ENCODE measurements at regions not wholly inside any gene's neighbourhood (a gene's known extent, or its start where the extent isn't known, plus 50 kb on each side); places are given as distances from the start of the nearest gene placed in this dataset.
A peak's percentile ranks its signal among the peaks of the same experiment; 100 is the strongest.

DNA sequence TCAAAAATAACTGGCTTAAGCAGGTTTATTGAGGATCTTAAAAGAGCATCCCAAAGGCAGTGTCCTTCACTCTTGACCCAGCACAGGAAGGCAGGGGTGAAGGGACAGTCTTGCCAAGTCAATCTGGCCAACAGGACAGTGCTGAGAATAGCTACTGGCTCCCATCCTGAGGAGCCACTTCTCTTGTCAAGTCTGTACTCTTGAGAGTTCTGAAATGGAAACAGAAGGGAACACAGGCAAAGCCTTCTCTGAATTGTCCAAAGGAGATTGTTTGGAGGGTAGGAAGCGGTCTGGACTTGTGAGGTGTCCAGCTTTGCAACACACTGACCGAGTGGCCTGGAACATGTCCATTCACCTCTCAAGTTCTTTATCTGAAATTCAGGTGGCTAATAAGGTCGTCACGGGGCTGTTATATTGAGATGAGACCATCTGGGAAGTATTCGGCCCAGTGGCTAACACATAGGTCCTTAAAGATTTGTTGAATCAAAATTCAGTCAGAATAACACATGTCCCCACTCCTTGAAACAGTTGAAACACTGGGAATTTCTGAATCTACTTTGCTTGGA is 99.5 kb upstream of the FHL2 start:
- H3K27ac ChIP-seq (replicated peaks) = peak overlapping the region; percentile 95
- no peaks in the 10 kb centered on the region for H3K36me3 ChIP-seq
- intact Hi-C loops (cut with micrococcal nuclease) = loop anchor here (10.0 kb wide), 1 partner anchor 64 kb away; no protein-coding TSS in a partner anchor
- TF ChIP-seq, protein P1, sequence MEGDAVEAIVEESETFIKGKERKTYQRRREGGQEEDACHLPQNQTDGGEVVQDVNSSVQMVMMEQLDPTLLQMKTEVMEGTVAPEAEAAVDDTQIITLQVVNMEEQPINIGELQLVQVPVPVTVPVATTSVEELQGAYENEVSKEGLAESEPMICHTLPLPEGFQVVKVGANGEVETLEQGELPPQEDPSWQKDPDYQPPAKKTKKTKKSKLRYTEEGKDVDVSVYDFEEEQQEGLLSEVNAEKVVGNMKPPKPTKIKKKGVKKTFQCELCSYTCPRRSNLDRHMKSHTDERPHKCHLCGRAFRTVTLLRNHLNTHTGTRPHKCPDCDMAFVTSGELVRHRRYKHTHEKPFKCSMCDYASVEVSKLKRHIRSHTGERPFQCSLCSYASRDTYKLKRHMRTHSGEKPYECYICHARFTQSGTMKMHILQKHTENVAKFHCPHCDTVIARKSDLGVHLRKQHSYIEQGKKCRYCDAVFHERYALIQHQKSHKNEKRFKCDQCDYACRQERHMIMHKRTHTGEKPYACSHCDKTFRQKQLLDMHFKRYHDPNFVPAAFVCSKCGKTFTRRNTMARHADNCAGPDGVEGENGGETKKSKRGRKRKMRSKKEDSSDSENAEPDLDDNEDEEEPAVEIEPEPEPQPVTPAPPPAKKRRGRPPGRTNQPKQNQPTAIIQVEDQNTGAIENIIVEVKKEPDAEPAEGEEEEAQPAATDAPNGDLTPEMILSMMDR (IDR thresholded peaks at IDR 0.05; ENCODE audit: borderline replicate concordance) = no peak
- DNase-seq = peak; percentile 41
- peak overlapping the region; percentile 24 for H3K4me3 ChIP-seq
- peaks cover 24% of the 10 kb centered on the region for H3K9me3 ChIP-seq (replicated peaks)
- peaks cover 47% of the 10 kb centered on the region for H3K4me1 ChIP-seq
- no peaks in the 10 kb centered on the region for H3K27me3 ChIP-seq (ENCODE audit: low read depth)

DNA sequence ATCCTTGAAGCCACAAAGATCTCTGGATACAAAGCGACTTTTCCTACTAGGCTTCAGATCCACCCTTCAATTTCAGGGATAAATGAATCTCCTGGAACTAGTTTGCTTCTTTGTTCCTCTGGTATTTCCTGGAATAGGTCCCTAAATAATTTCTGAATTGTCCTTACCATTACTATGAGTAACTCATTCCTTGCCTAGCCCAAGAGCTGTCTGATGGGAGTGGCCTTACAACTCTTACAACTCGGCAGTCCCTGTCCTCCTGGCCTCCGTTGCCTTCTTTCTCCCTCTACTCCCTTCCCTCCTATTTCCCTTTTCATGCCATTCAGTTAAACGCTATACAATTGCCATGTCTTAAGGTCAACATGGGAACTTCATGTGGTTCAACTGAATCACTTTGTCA is 98.2 kb upstream of the FHL2 start:
- H3K27me3 ChIP-seq (ENCODE audit: low read depth) = no peaks in the 10 kb centered on the region
- peaks cover 32% of the 10 kb centered on the region for H3K9me3 ChIP-seq (replicated peaks)
- H3K4me1 ChIP-seq = peaks cover 46% of the 10 kb centered on the region
- intact Hi-C loops (cut with micrococcal nuclease) = loop anchor here (10.0 kb wide), 1 partner anchor 62 kb away; no protein-coding TSS in a partner anchor
- no peak for DNase-seq
- H3K36me3 ChIP-seq = peaks cover 3% of the 10 kb centered on the region
- no peak overlapping the region for H3K4me3 ChIP-seq
- H3K27ac ChIP-seq (replicated peaks) = peak overlapping the region; percentile 95
- TF ChIP-seq, protein P1 (IDR thresholded peaks at IDR 0.05; ENCODE audit: borderline replicate concordance) = no peak

DNA sequence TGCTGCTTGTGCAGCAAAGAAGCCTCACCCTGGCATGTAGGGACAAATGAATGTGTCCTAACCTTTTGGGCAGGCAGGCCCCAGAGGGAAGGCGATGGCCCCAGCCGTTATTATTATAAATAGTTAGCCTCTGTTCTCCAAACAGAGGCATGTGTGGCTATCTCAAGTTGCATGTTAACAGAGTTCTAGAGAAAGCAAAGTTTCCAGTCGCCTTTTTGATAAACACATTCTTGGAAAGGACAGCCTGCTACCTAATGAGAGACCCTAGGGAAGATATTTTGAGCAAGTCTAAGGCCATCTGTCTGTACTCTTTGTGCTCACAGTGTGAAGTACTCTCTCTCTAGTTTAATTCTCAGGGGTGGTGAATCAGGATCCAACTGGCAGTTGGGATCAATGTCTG is 97.4 kb upstream of the FHL2 start:
- Histone ChIP-seq H3K4me3 (no peak overlapping the region), H3K27me3 (ENCODE audit: low read depth) (no peaks in the 10 kb centered on the region), H3K9me3 (replicated peaks) (peaks cover 32% of the 10 kb centered on the region), H3K36me3 (peaks cover 3% of the 10 kb centered on the region), H3K4me1 (peaks cover 47% of the 10 kb centered on the region), H3K27ac (replicated peaks) (peak overlapping the region; percentile 95)
- peak; percentile 47 for DNase-seq
- intact Hi-C loops (cut with micrococcal nuclease) = loop anchor here (10.0 kb wide), 1 partner anchor 61 kb away; no protein-coding TSS in a partner anchor
- TF ChIP-seq, protein P1 (IDR thresholded peaks at IDR 0.05; ENCODE audit: borderline replicate concordance) = no peak

DNA sequence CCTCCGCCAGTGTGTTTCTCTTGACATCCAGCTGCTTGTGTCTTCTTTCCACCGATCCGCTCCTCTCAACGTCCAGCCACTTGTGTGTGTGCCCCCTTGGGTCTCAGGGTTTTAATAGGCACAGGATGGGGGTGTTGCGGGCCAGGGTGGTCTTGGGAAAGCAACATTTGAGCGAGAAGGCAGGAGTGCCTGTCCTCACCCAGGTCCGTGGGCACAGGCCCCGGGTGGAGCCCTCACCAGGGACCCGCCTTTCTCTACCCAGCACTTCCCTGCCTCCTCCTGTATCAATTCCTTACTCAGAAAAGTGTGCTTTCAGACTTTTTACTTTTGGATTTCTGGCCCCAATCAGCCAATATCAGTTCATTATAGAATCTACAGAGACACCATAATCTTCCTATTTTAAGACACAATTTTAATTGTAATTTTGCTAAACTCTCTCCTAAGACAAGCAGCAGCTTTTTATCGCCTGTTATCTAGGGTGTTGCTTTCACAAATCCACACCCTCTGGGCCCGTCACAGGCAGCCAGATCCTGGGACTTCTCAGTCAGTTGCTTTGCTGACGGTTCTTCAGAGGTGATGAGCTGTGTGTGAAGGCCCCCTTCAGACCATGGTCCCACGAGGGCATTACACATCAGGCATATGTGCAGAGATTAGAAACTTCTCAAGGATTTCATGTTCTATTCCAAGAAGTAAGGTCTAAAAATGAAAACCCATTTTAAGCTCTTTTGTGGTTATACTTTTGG is 96.0 kb upstream of the FHL2 start:
- peaks cover 59% of the 10 kb centered on the region for H3K4me1 ChIP-seq
- peak overlapping the region; percentile 31 for H3K4me3 ChIP-seq
- intact Hi-C loops (cut with micrococcal nuclease) = loop anchor here (10.0 kb wide), 1 partner anchor 60 kb away; no protein-coding TSS in a partner anchor

DNA sequence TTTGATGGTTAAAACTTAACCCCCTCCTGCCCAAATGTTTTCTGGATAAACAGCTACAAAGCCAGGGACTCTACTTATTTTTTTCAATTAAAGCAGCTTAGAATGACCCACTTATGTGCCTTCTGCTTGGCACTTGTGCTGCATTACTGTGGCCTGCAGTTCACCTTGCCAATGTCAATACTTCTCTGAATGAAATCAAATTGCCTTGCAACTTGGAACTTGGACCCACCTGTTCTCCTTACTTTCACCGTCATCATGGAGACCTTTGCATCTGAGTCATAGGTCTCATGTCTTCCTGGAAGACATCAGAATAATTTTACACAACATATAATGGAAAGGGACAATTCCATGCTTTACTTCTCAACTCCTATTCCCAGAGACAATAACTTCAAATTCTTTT is 92.1 kb upstream of the FHL2 start:
- no peak for DNase-seq
- Histone ChIP-seq H3K4me1 (peaks cover 39% of the 10 kb centered on the region), H3K9me3 (replicated peaks) (peaks cover 29% of the 10 kb centered on the region), H3K27me3 (ENCODE audit: low read depth) (no peaks in the 10 kb centered on the region), H3K36me3 (peaks cover 3% of the 10 kb centered on the region), H3K4me3 (no peak overlapping the region), H3K27ac (replicated peaks) (peak overlapping the region; percentile 93)
- TF ChIP-seq, protein P1 (IDR thresholded peaks at IDR 0.05; ENCODE audit: borderline replicate concordance) = no peak
- intact Hi-C loops (cut with micrococcal nuclease) = loop anchor here (10.0 kb wide), 1 partner anchor 56 kb away; no protein-coding TSS in a partner anchor

More for the DNA sequence above, 96.0 kb upstream of the FHL2 start:
- Histone ChIP-seq H3K9me3 (replicated peaks) (peaks cover 29% of the 10 kb centered on the region), H3K27me3 (ENCODE audit: low read depth) (no peaks in the 10 kb centered on the region), H3K27ac (replicated peaks) (peak overlapping the region; percentile 95), H3K36me3 (peaks cover 3% of the 10 kb centered on the region)
- TF ChIP-seq, protein P1 (IDR thresholded peaks at IDR 0.05; ENCODE audit: borderline replicate concordance) = no peak
- peak; percentile 79 for DNase-seq
